CD4-positive, alpha-beta T cell (primary cell): ENCODE measurements at regions not wholly inside any gene's neighbourhood (a gene's known extent, or its start where the extent isn't known, plus 50 kb on each side); places are given as distances from the start of the nearest gene placed in this dataset.

Experiments
- ATAC-seq: fragments of 200-7000 bp; cut with Tn5 transposase; one replicate; pipeline ENCODE4 v1.10.0; 2022; ENCODE audit warnings: mild to moderate bottlenecking; ENCODE audit not compliant: poor library complexity
- CTCF ChIA-PET: fragments of 350-600 bp; sonication (Branson Sonifier 250); formaldehyde crosslinking; loops from one replicate; lab custom pipeline; 2021; ENCODE audit warnings: antibody characterized with exemption, inconsistent platforms; lab: Charles Lee
- POLR2A ChIA-PET: fragments of 350-600 bp; sonication (Branson Sonifier 250); formaldehyde crosslinking; loops from one replicate; lab custom pipeline; 2021; ENCODE audit warnings: antibody characterized with exemption, inconsistent platforms; lab: Charles Lee
- DNase-seq, 14 experiments: peaks; one replicate each; pipeline ENCODE4 v3.0.0-alpha.2; 2013 to 2020; ENCODE audit warnings: mixed read lengths in 2 of 14
- H3K27ac ChIP-seq, 2 donors: one replicate each; pipeline versions ENCODE4 v1.5.1 to v1.7.0; 2013; ENCODE audit warnings: low read length in 2 of 2, low read depth in 1 of 2, mild to moderate bottlenecking in 1 of 2
- H3K27me3 ChIP-seq, 2 experiments: 1 replicate in 1 of 2; 2 replicates in 1 of 2; pipeline versions ENCODE4 v1.6.1 to v1.7.0; 2013; ENCODE audit warnings: low read length in 2 of 2, control low read depth in 1 of 2, mild to moderate bottlenecking in 1 of 2, moderate library complexity in 1 of 2; ENCODE audit not compliant: insufficient read depth in 2 of 2, control insufficient read depth in 1 of 2
- H3K36me3 ChIP-seq: one replicate; pipeline ENCODE4 v1.6.1; 2013; ENCODE audit warnings: low read length, control low read depth; ENCODE audit not compliant: insufficient read depth
- H3K4me1 ChIP-seq: one replicate; pipeline ENCODE4 v1.6.1; 2013; ENCODE audit warnings: low read length, control low read depth; ENCODE audit not compliant: insufficient read depth
- H3K4me3 ChIP-seq: one replicate; pipeline ENCODE4 v1.5.1; 2013; ENCODE audit warnings: mild to moderate bottlenecking, low read length, moderate library complexity
- H3K9me3 ChIP-seq, 2 experiments: 1 replicate in 1 of 2; 2 replicates in 1 of 2; pipeline versions ENCODE4 v1.6.1 to v1.7.0; 2013; ENCODE audit warnings: low read length in 2 of 2, mild to moderate bottlenecking in 2 of 2, control low read depth in 1 of 2, moderate library complexity in 1 of 2; ENCODE audit not compliant: control insufficient read depth in 1 of 2, insufficient read depth in 1 of 2
- H3K27ac Mint-ChIP-seq: one replicate; pipeline ENCODE4 v1.8.0; 2020; ENCODE audit warnings: mixed read lengths
- H3K27me3 Mint-ChIP-seq: one replicate; pipeline ENCODE4 v1.8.0; 2021; ENCODE audit warnings: mixed read lengths
- H3K36me3 Mint-ChIP-seq: one replicate; pipeline ENCODE4 v1.8.0; 2021; ENCODE audit warnings: low read depth, mixed read lengths
- H3K4me1 Mint-ChIP-seq: one replicate; pipeline ENCODE4 v1.8.0; 2021; ENCODE audit warnings: low read depth, mixed read lengths
- H3K4me3 Mint-ChIP-seq: one replicate; pipeline ENCODE4 v1.8.0; 2020; ENCODE audit warnings: mild to moderate bottlenecking, mixed read lengths
- H3K9me3 Mint-ChIP-seq: one replicate; pipeline ENCODE4 v1.8.0; 2020; ENCODE audit warnings: mixed read lengths
- intact Hi-C, 2 experiments: fragments of 100-400 bp; cut with DNase I in 1 of 2; cut with micrococcal nuclease in 1 of 2; formaldehyde crosslinking; loops; one replicate each; pipeline versions ENCODE4 v1.15.1 to v1.9.0; 2023 to 2025; cut with DNase I, micrococcal nuclease
- TF ChIP-seq, protein P1 (sequence below): fragments of 200-600 bp; IDR thresholded peaks from one replicate; pipeline ENCODE4 v1.8.0; 2022; ENCODE audit warnings: antibody characterized with exemption, mild to moderate bottlenecking

- Histone ChIP-seq H3K27me3 (no peaks in the 10 kb centered on the region), H3K9me3 (peaks cover 0 to 61% of the 10 kb centered on the region in 2 experiments), H3K27ac (no peak overlapping the region), H3K4me3 (no peak overlapping the region), H3K4me1 (no peaks in the 10 kb centered on the region), H3K36me3 (no peaks in the 10 kb centered on the region)
- ChIA-PET POLR2A (no interaction called here), CTCF (no interaction called here)
- peaks cover 12% of the 10 kb centered on the region for H3K9me3 Mint-ChIP-seq
- no peak for ATAC-seq
- no peak for DNase-seq
- H3K4me1 Mint-ChIP-seq = no peaks in the 10 kb centered on the region
- H3K36me3 Mint-ChIP-seq = no peaks in the 10 kb centered on the region
- no peak overlapping the region for H3K4me3 Mint-ChIP-seq
- H3K27me3 Mint-ChIP-seq = no peaks in the 10 kb centered on the region
- H3K27ac Mint-ChIP-seq = no peak overlapping the region
- intact Hi-C loops = no loop called here
- TF ChIP-seq, protein P1, sequence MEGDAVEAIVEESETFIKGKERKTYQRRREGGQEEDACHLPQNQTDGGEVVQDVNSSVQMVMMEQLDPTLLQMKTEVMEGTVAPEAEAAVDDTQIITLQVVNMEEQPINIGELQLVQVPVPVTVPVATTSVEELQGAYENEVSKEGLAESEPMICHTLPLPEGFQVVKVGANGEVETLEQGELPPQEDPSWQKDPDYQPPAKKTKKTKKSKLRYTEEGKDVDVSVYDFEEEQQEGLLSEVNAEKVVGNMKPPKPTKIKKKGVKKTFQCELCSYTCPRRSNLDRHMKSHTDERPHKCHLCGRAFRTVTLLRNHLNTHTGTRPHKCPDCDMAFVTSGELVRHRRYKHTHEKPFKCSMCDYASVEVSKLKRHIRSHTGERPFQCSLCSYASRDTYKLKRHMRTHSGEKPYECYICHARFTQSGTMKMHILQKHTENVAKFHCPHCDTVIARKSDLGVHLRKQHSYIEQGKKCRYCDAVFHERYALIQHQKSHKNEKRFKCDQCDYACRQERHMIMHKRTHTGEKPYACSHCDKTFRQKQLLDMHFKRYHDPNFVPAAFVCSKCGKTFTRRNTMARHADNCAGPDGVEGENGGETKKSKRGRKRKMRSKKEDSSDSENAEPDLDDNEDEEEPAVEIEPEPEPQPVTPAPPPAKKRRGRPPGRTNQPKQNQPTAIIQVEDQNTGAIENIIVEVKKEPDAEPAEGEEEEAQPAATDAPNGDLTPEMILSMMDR = no peak
These were observed 1224.7 kb downstream of the BRD1 start for GRCh38 chr22:48602805-48603518.

GRCh38 chr22:48600681-48601080 lies 1227.0 kb downstream of the BRD1 start:
- H3K9me3 Mint-ChIP-seq = peaks cover 9% of the 10 kb centered on the region
- H3K36me3 Mint-ChIP-seq = no peaks in the 10 kb centered on the region
- TF ChIP-seq, protein P1 = no peak
- no peaks in the 10 kb centered on the region for H3K27me3 Mint-ChIP-seq
- no peak for DNase-seq
- Histone ChIP-seq H3K36me3 (no peaks in the 10 kb centered on the region), H3K27me3 (no peaks in the 10 kb centered on the region), H3K9me3 (peaks cover 0 to 51% of the 10 kb centered on the region in 2 experiments), H3K4me1 (no peaks in the 10 kb centered on the region), H3K4me3 (no peak overlapping the region), H3K27ac (no peak overlapping the region)
- no peak overlapping the region for H3K27ac Mint-ChIP-seq
- H3K4me1 Mint-ChIP-seq = no peaks in the 10 kb centered on the region
- no peak for ATAC-seq
- H3K4me3 Mint-ChIP-seq = no peak overlapping the region
- CTCF ChIA-PET = no interaction called here
- intact Hi-C loops = no loop called here
- POLR2A ChIA-PET = no interaction called here

GRCh38 chr22:48600171-48600570 lies 1227.5 kb downstream of the BRD1 start:
- no peak for ATAC-seq
- Mint-ChIP-seq H3K27ac (no peak overlapping the region), H3K27me3 (no peaks in the 10 kb centered on the region), H3K9me3 (peaks cover 7% of the 10 kb centered on the region), H3K36me3 (no peaks in the 10 kb centered on the region), H3K4me3 (no peak overlapping the region), H3K4me1 (no peaks in the 10 kb centered on the region)
- TF ChIP-seq, protein P1 = no peak
- Histone ChIP-seq H3K27me3 (no peaks in the 10 kb centered on the region), H3K9me3 (peaks cover 0 to 50% of the 10 kb centered on the region in 2 experiments), H3K4me3 (no peak overlapping the region), H3K36me3 (no peaks in the 10 kb centered on the region), H3K27ac (no peak overlapping the region), H3K4me1 (no peaks in the 10 kb centered on the region)
- DNase-seq = no peak
- CTCF ChIA-PET = no interaction called here
- intact Hi-C loops = no loop called here
- POLR2A ChIA-PET = no interaction called here
